Left renal pelvis (tissue), 4 donors: ENCODE measurements at regions not wholly inside any gene's neighbourhood (a gene's known extent, or its start where the extent isn't known, plus 50 kb on each side); places are given as distances from the start of the nearest gene placed in this dataset.

Source experiments
- DNase-seq, 4 donors: peaks; one replicate each; pipeline ENCODE4 v3.0.0-alpha.2; 2013; ENCODE audit warnings: low read depth in 4 of 4, low spot score in 3 of 4

GRCh38 chr7:31284106-31284505 is 56.4 kb downstream of the NEUROD6 start:
- DNase-seq = no peak

GRCh38 chr7:31271641-31272405 is 68.7 kb downstream of the NEUROD6 start:
- DNase-seq = no peak

- no peak for DNase-seq
These were observed 73.0 kb downstream of the NEUROD6 start for GRCh38 chr7:31267486-31267885.

- no peak for DNase-seq
These were observed 77.2 kb downstream of the NEUROD6 start for GRCh38 chr7:31263338-31263737.

GRCh38 chr7:31261341-31261740 is 79.2 kb downstream of the NEUROD6 start:
- DNase-seq = no peak

- DNase-seq = no peak
These were observed 79.7 kb downstream of the NEUROD6 start for GRCh38 chr7:31260851-31261250.

GRCh38 chr7:31258391-31258790 is 82.1 kb downstream of the NEUROD6 start:
- DNase-seq = no peak

GRCh38 chr7:31256506-31256905 is 84.0 kb downstream of the NEUROD6 start:
- DNase-seq = no peak

- no peak for DNase-seq
These were observed 85.6 kb downstream of the NEUROD6 start for GRCh38 chr7:31254926-31255325.

- DNase-seq = no peak
These were observed 87.0 kb downstream of the NEUROD6 start for GRCh38 chr7:31253532-31253931.

GRCh38 chr7:31251441-31251840 is 89.1 kb downstream of the NEUROD6 start:
- DNase-seq = no peak

GRCh38 chr7:31249671-31250070 is 90.9 kb downstream of the NEUROD6 start:
- DNase-seq = no peak

GRCh38 chr7:31236868-31237267 is 103.7 kb downstream of the NEUROD6 start:
- DNase-seq = no peak

GRCh38 chr7:31234836-31235605 is 105.5 kb downstream of the NEUROD6 start:
- DNase-seq = no peak

- DNase-seq = no peak
These were observed 111.6 kb downstream of the NEUROD6 start for GRCh38 chr7:31228957-31229356.

- DNase-seq = no peak
These were observed 125.8 kb downstream of the NEUROD6 start for GRCh38 chr7:31214751-31215150.

GRCh38 chr7:31211281-31211680 is 129.2 kb downstream of the NEUROD6 start:
- no peak for DNase-seq

- no peak for DNase-seq
These were observed 136.5 kb downstream of the NEUROD6 start for GRCh38 chr7:31204071-31204470.

- no peak for DNase-seq
These were observed 137.0 kb downstream of the NEUROD6 start for GRCh38 chr7:31203551-31203950.

- no peak for DNase-seq
These were observed 137.7 kb downstream of the NEUROD6 start for GRCh38 chr7:31202801-31203200.

GRCh38 chr7:31192986-31193385 is 140.9 kb downstream of the ADCYAP1R1 start:
- peak; percentile 29 to 44 (median 37) for DNase-seq

- DNase-seq = no peak
These were observed 138.8 kb downstream of the ADCYAP1R1 start for GRCh38 chr7:31190906-31191305.
